Peyer's patch (tissue), 4 donors: ENCODE measurements at regions not wholly inside any gene's neighbourhood (a gene's known extent, or its start where the extent isn't known, plus 50 kb on each side); places are given as distances from the start of the nearest gene placed in this dataset.
"Not testable (repeated sequence)": the region's sequence is repeated elsewhere in the genome, so short reads cannot be mapped to it uniquely, and the experiment has no call there.

Experiments
- DNase-seq, 3 donors: peaks; one replicate each; pipeline ENCODE4 v3.0.0-alpha.2; 2017 to 2019
- H3K27ac ChIP-seq, 4 donors: fragments of 200-600 bp; sonication (generic); one replicate each; pipeline ENCODE4 v1.5.1; 2016 to 2019
- H3K27me3 ChIP-seq, 2 donors: fragments of 200-600 bp; sonication (generic); one replicate each; pipeline ENCODE4 v1.5.1; 2019
- H3K36me3 ChIP-seq, 3 donors: fragments of 200-600 bp; sonication (generic); one replicate each; pipeline ENCODE4 v1.5.1; 2016 to 2019
- H3K4me1 ChIP-seq, 4 donors: fragments of 200-600 bp; sonication (generic); one replicate each; pipeline ENCODE4 v1.5.1; 2016 to 2019
- H3K4me3 ChIP-seq, 4 donors: fragments of 200-600 bp; sonication (generic); 1 replicate in 3 of 4; 2 replicates in 1 of 4; pipeline ENCODE4 v1.5.1; 2016 to 2019; ENCODE audit warnings: mild to moderate bottlenecking in 1 of 4
- H3K9me3 ChIP-seq, 4 donors: fragments of 200-600 bp; sonication (generic); one replicate each; pipeline ENCODE4 v1.5.1; 2016 to 2019; ENCODE audit warnings: mild to moderate bottlenecking in 1 of 4
- CTCF ChIP-seq, 6 experiments: fragments of 450-650 bp in 4 of 6; fragments of 200-600 bp in 2 of 6; sonication (generic) in 1 of 6; IDR thresholded peaks; one replicate each; pipeline ENCODE4 v1.5.1; 2017 to 2019; ENCODE audit warnings: antibody characterized with exemption in 6 of 6, mild to moderate bottlenecking in 3 of 6, moderate library complexity in 1 of 6
- POLR2A ChIP-seq, 2 donors: fragments of 450-650 bp; IDR thresholded peaks; one replicate each; pipeline ENCODE4 v1.5.1; 2017; ENCODE audit warnings: antibody characterized with exemption in 2 of 2, mild to moderate bottlenecking in 2 of 2, moderate library complexity in 2 of 2

- Histone ChIP-seq H3K4me3 (no peak overlapping the region), H3K27me3 (no peaks in the 10 kb centered on the region), H3K36me3 (no peaks in the 10 kb centered on the region), H3K27ac (no peak overlapping the region), H3K9me3 (no peaks in the 10 kb centered on the region), H3K4me1 (no peaks in the 10 kb centered on the region)
- DNase-seq = no peak
- no peak for TF ChIP-seq POLR2A (IDR thresholded peaks at IDR 0.05)
- no peak for TF ChIP-seq CTCF (IDR thresholded peaks at IDR 0.05)
Measured at GRCh38 chr13:37510441-37510840, 88.1 kb downstream of the POSTN start.

GRCh38 chr13:37505531-37505930 is 93.0 kb downstream of the POSTN start:
- no peak for TF ChIP-seq POLR2A (IDR thresholded peaks at IDR 0.05)
- no peak for TF ChIP-seq CTCF (IDR thresholded peaks at IDR 0.05)
- H3K9me3 ChIP-seq = no peaks in the 10 kb centered on the region

GRCh38 chr13:37504251-37504650 is 94.3 kb downstream of the POSTN start:
- no peaks in the 10 kb centered on the region for H3K36me3 ChIP-seq
- no peak overlapping the region for H3K4me3 ChIP-seq
- no peak for DNase-seq
- H3K4me1 ChIP-seq = no peaks in the 10 kb centered on the region
- no peaks in the 10 kb centered on the region for H3K9me3 ChIP-seq
- H3K27me3 ChIP-seq = no peaks in the 10 kb centered on the region
- no peak overlapping the region for H3K27ac ChIP-seq
- TF ChIP-seq CTCF (IDR thresholded peaks at IDR 0.05) (no peak), POLR2A (IDR thresholded peaks at IDR 0.05) (no peak)

More at GRCh38 chr13:37505531-37505930, 93.0 kb downstream of the POSTN start:
- Histone ChIP-seq H3K4me1 (no peaks in the 10 kb centered on the region), H3K4me3 (no peak overlapping the region), H3K27me3 (no peaks in the 10 kb centered on the region), H3K36me3 (no peaks in the 10 kb centered on the region), H3K27ac (no peak overlapping the region)
- DNase-seq = no peak

GRCh38 chr13:37503287-37503686 is 95.3 kb downstream of the POSTN start:
- no peak for TF ChIP-seq POLR2A (IDR thresholded peaks at IDR 0.05)
- TF ChIP-seq CTCF (IDR thresholded peaks at IDR 0.05) = no peak
- no peak for DNase-seq
- H3K27ac ChIP-seq = no peak overlapping the region
- H3K27me3 ChIP-seq = no peaks in the 10 kb centered on the region
- no peak overlapping the region for H3K4me3 ChIP-seq
- H3K9me3 ChIP-seq = no peaks in the 10 kb centered on the region
- H3K36me3 ChIP-seq = no peaks in the 10 kb centered on the region
- H3K4me1 ChIP-seq = no peaks in the 10 kb centered on the region

GRCh38 chr13:37502303-37502993 is 96.1 kb downstream of the POSTN start:
- H3K4me1 ChIP-seq, H3K36me3 ChIP-seq, H3K27ac ChIP-seq, H3K4me3 ChIP-seq, H3K27me3 ChIP-seq, H3K9me3 ChIP-seq, DNase-seq: not testable (repeated sequence)

GRCh38 chr13:37501187-37501586 is 97.4 kb downstream of the POSTN start:
- no peaks in the 10 kb centered on the region for H3K27me3 ChIP-seq
- DNase-seq = no peak
- no peaks in the 10 kb centered on the region for H3K9me3 ChIP-seq
- H3K4me3 ChIP-seq = no peak overlapping the region
- no peak overlapping the region for H3K27ac ChIP-seq
- no peaks in the 10 kb centered on the region for H3K4me1 ChIP-seq
- no peaks in the 10 kb centered on the region for H3K36me3 ChIP-seq
- no peak for TF ChIP-seq CTCF (IDR thresholded peaks at IDR 0.05)
- no peak for TF ChIP-seq POLR2A (IDR thresholded peaks at IDR 0.05)
